K562 (cell line): ENCODE measurements at regions not wholly inside any gene's neighbourhood (a gene's known extent, or its start where the extent isn't known, plus 50 kb on each side); places are given as distances from the start of the nearest gene placed in this dataset.

Experiments used
- ATAC-seq: fragments of 200-7000 bp; cut with Tn5 transposase; 3 replicates; pipeline ENCODE4 v1.9.1; 2020; ENCODE audit warnings: moderate library complexity
- BruUV-seq: library from RNA; stranded (reverse); fragments of 400-500 nt; replicated peaks from 2 replicates; lab custom pipeline; 2021; lab: Mats Ljungman, UMichigan
- CTCF ChIA-PET: fragments of 300-600 bp; formaldehyde crosslinking; extraction: SDS; loops from one replicate; lab custom pipeline; 2021; ENCODE audit warnings: low intra/inter-chr PET ratio; lab: Yijun Ruan, JAX
- POLR2A ChIA-PET: fragments of 300-600, 350-650 bp; sonication (Branson Sonifier 250); formaldehyde crosslinking; extraction: SDS; loops from one replicate; lab custom pipeline; 2021; ENCODE audit warnings: antibody characterized with exemption, inconsistent platforms; lab: Yijun Ruan, JAX
- DNase-seq, 4 experiments: peaks; one replicate each; pipeline versions ENCODE4 v3.0.0 to v3.0.0-alpha.2; 2011 to 2018; ENCODE audit warnings: low spot score in 3 of 4, mixed read lengths in 3 of 4; ENCODE audit errors: extremely low read depth in 1 of 4
- FAIRE-seq: peaks from 2 replicates; lab custom pipeline; 2011; peaks lifted over from hg19 to GRCh38; lab: Jason Lieb, UNC
- H2AFZ ChIP-seq: 2 replicates; pipeline ENCODE4 v1.6.0; 2011; ENCODE audit warnings: low read depth, low read length, control low read depth, inconsistent platforms
- H3K27ac ChIP-seq: fragments of 200-600 bp; 3 replicates; pipeline ENCODE4 v1.8.0; 2011; ENCODE audit warnings: low read depth, mild to moderate bottlenecking, control low read depth, inconsistent platforms, low read length, moderate library complexity, mixed read lengths; ENCODE audit errors: extremely low read depth
- H3K27me3 ChIP-seq, 2 experiments: fragments of 300-600 bp in 1 of 2; 2 replicates in 1 of 2; 3 replicates in 1 of 2; pipeline versions ENCODE4 v1.6.0 to v1.8.0; 2011; ENCODE audit warnings: inconsistent platforms in 2 of 2, low read length in 2 of 2, mild to moderate bottlenecking in 1 of 2, mixed read lengths in 1 of 2, moderate library complexity in 1 of 2; ENCODE audit not compliant: control insufficient read depth in 2 of 2, insufficient read depth in 2 of 2
- H3K36me3 ChIP-seq: fragments of 300-600 bp; 3 replicates; pipeline ENCODE4 v1.8.0; 2011; ENCODE audit warnings: mild to moderate bottlenecking, low read length, inconsistent platforms; ENCODE audit not compliant: control insufficient read depth, insufficient read depth
- H3K4me1 ChIP-seq, 2 experiments: fragments of 200-600 bp in 1 of 2; replicated peaks in 1 of 2; 2 replicates in 1 of 2; 3 replicates in 1 of 2; pipeline versions ENCODE4 v1.5.1 to v1.8.0; 2011; ENCODE audit warnings: inconsistent platforms in 2 of 2, low read length in 2 of 2, mild to moderate bottlenecking in 1 of 2, mixed read lengths in 1 of 2, moderate library complexity in 1 of 2; ENCODE audit not compliant: control insufficient read depth in 2 of 2, insufficient read depth in 2 of 2
- H3K4me2 ChIP-seq: 2 replicates; pipeline ENCODE4 v1.6.1; 2011; ENCODE audit warnings: low read length, control low read depth, inconsistent platforms, mixed read lengths; ENCODE audit not compliant: insufficient read depth
- H3K4me3 ChIP-seq: fragments of 200-600 bp; sonication (generic), shearing (Covaris generic); 2 replicates; pipeline ENCODE4 v1.5.1; 2016; ENCODE audit warnings: control low read depth, inconsistent platforms
- H3K79me2 ChIP-seq: fragments of 200-600 bp; 3 replicates; pipeline ENCODE4 v1.8.0; 2011; ENCODE audit warnings: low read length, inconsistent platforms; ENCODE audit not compliant: control insufficient read depth, insufficient read depth
- H3K9ac ChIP-seq, 2 experiments: 2 replicates each; pipeline versions ENCODE4 v1.6.0 to v1.6.1; 2011; ENCODE audit warnings: low read depth in 2 of 2, low read length in 2 of 2, control low read depth in 1 of 2, inconsistent platforms in 1 of 2, mild to moderate bottlenecking in 1 of 2, mixed read lengths in 1 of 2; ENCODE audit not compliant: insufficient read depth in 1 of 2
- H3K9me1 ChIP-seq: one replicate; pipeline ENCODE4 v1.6.0; 2011; ENCODE audit warnings: inconsistent platforms, mild to moderate bottlenecking, low read length, moderate library complexity; ENCODE audit not compliant: control insufficient read depth, insufficient read depth
- H3K9me3 ChIP-seq: replicated peaks from 2 replicates; pipeline ENCODE4 v1.5.1; 2011; ENCODE audit warnings: low read depth, low read length, inconsistent platforms; ENCODE audit not compliant: control insufficient read depth, insufficient read depth
- H4K20me1 ChIP-seq: replicated peaks from 2 replicates; pipeline ENCODE4 v1.6.1; 2011; ENCODE audit warnings: low read length, inconsistent platforms, mixed read lengths; ENCODE audit not compliant: control insufficient read depth, insufficient read depth
- BMI1 ChIP-seq: fragments of 150-350 bp; IDR thresholded peaks from 2 replicates; pipeline ENCODE4 v1.6.1; 2014; ENCODE audit warnings: low read length
- HDGF ChIP-seq: fragments of 450-650 bp; IDR thresholded peaks from 2 replicates; pipeline ENCODE4 v1.6.1; 2016
- LCOR ChIP-seq: sonication (generic); formaldehyde crosslinking; IDR thresholded peaks from 2 replicates; pipeline ENCODE4 v1.8.0; 2022; ENCODE audit warnings: mild to moderate bottlenecking, missing genetic modification reagents
- NRF1 ChIP-seq, 2 experiments: fragments of 450-650 bp; IDR thresholded peaks in 1 of 2; conservative IDR thresholded peaks in 1 of 2; 2 replicates each; pipeline ENCODE4 v1.6.1; 2014; ENCODE audit warnings: mild to moderate bottlenecking in 2 of 2
- PHB ChIP-seq: fragments of 250-450 bp; sonication (Bioruptor Pico); IDR thresholded peaks from 2 replicates; pipeline ENCODE4 v1.5.0; 2021
- PHTF2 ChIP-seq: fragments of 250-450 bp; sonication (Bioruptor Pico); IDR thresholded peaks from 2 replicates; pipeline ENCODE4 v1.5.0; 2021; ENCODE audit warnings: mild to moderate bottlenecking
- RBFOX2 ChIP-seq: fragments of 200-400 bp; formaldehyde crosslinking; IDR thresholded peaks from 2 replicates; pipeline ENCODE4 v1.6.1; 2017; ENCODE audit warnings: low read depth, mild to moderate bottlenecking, low read length, moderate library complexity
- RREB1 ChIP-seq: fragments of 250-450 bp; sonication (Bioruptor Pico); IDR thresholded peaks from 2 replicates; pipeline ENCODE4 v1.4.0; 2020
- TSHZ1 ChIP-seq: fragments of 250-450 bp; sonication (Bioruptor Pico); IDR thresholded peaks from 2 replicates; pipeline ENCODE4 v1.4.0; 2020; ENCODE audit warnings: mild to moderate bottlenecking, moderate library complexity
- ZNF592 ChIP-seq: fragments of 450-650 bp; IDR thresholded peaks from 2 replicates; pipeline ENCODE4 v1.6.1; 2017; ENCODE audit warnings: antibody characterized with exemption, mild to moderate bottlenecking
- WGBS: fragments of 100-300 bp; shearing (Covaris generic); methylation state at CpG from one replicate; pipeline ENCODE4 v1.1.6; 2016; ENCODE audit warnings: low coverage, mixed read lengths; ENCODE audit not compliant: insufficient coverage; ENCODE audit errors: missing lambda C conversion rate; 5-methylcytosine and 5-hydroxymethylcytosine counted together
- in situ Hi-C: fragments of 300-500 bp; cut with MboI; formaldehyde crosslinking; loops from 4 replicates; pipeline ENCODE4 v1.15.0; 2018; ENCODE audit warnings: inconsistent platforms, mixed read lengths
- intact Hi-C: fragments of 100-400 bp; cut with micrococcal nuclease; formaldehyde crosslinking; loops from 2 replicates; pipeline ENCODE4 v1.14.2; 2022

GRCh38 chr19:30897553-30897952 is 451.7 kb downstream of the TSHZ3 start:
- H3K9me3 ChIP-seq: no peaks in the 10 kb centered on the region
- in situ Hi-C loops: no loop called here
- no peak overlapping the region for H3K9ac ChIP-seq
- no peak overlapping the region for H3K4me3 ChIP-seq
- no peak overlapping the region for H2AFZ ChIP-seq
- H3K27me3 ChIP-seq: no peaks in the 10 kb centered on the region
- no peak for FAIRE-seq
- ATAC-seq: no peak
- no peak for TF ChIP-seq TSHZ1 (CRISPR knock-in tag)
- TF ChIP-seq ZNF592: no peak
- TF ChIP-seq LCOR: no peak
- TF ChIP-seq PHTF2 (CRISPR knock-in tag): no peak
- TF ChIP-seq NRF1 (conservative IDR thresholded peaks at IDR 0.05 in 1 of 2, IDR thresholded peaks at IDR 0.05 in 1 of 2): no peak
- no peak for TF ChIP-seq PHB (CRISPR knock-in tag)
- no peak for TF ChIP-seq HDGF
- TF ChIP-seq RBFOX2: no peak
- no peak for TF ChIP-seq BMI1
- no peak for TF ChIP-seq RREB1 (CRISPR knock-in tag)
- DNase-seq: no peak
- H4K20me1 ChIP-seq: no peaks in the 10 kb centered on the region
- POLR2A ChIA-PET: interaction anchor here (0.7 to 1.0 kb wide), 2 partner anchors 9 to 1623 kb away, joined by 3 read pairs; no protein-coding TSS in a partner anchor
- H3K27ac ChIP-seq: no peak overlapping the region
- CTCF ChIA-PET: no interaction called here
- no TSS peak for BruUV-seq
- WGBS: 0% methylated on average over 7 of the region's 7 CpGs
- H3K79me2 ChIP-seq: no peaks in the 10 kb centered on the region
- H3K36me3 ChIP-seq: no peaks in the 10 kb centered on the region
- H3K4me1 ChIP-seq: no peaks in the 10 kb centered on the region
- no peak overlapping the region for H3K4me2 ChIP-seq
- intact Hi-C loops: no loop called here
- H3K9me1 ChIP-seq: no peaks in the 10 kb centered on the region
